ENCODE measurements at regions not wholly inside any gene's neighbourhood (a gene's known extent, or its start where the extent isn't known, plus 50 kb on each side); places are given as distances from the start of the nearest gene placed in this dataset.
"Not testable (repeated sequence)": the region's sequence is repeated elsewhere in the genome, so short reads cannot be mapped to it uniquely, and the experiment has no call there.

- peaks cover 0 to 24% (median 0%) of the 10 kb centered on the region in 4 donors for H3K27me3 ChIP-seq
- intact Hi-C loops (cut with DNase I) = no loop called here
- no peak for DNase-seq (ENCODE audit: extremely low spot score)
- H3K9me3 ChIP-seq = no peaks in the 10 kb centered on the region
- no peak for TF ChIP-seq CTCF (IDR thresholded peaks at IDR 0.05)
- no peak for TF ChIP-seq POLR2AphosphoS5 (IDR thresholded peaks at IDR 0.05)
- no peak for TF ChIP-seq EP300 (IDR thresholded peaks at IDR 0.05)
- no peak for TF ChIP-seq POLR2A (IDR thresholded peaks at IDR 0.05; ENCODE audit: low read depth)
- H3K4me3 ChIP-seq = no peak overlapping the region
- H3K4me1 ChIP-seq = no peaks in the 10 kb centered on the region
- 60% methylated on average over 4 of the region's 5 CpGs for WGBS
- no peaks in the 10 kb centered on the region for H3K36me3 ChIP-seq
- no peak overlapping the region for H3K27ac ChIP-seq (replicated peaks in 1 of 4)
Measured at GRCh38 chr1:10918531-10918930, 93.9 kb upstream of the TARDBP start.

GRCh38 chr1:10920063-10920626 is 92.3 kb upstream of the TARDBP start:
- no peak for DNase-seq (ENCODE audit: extremely low spot score)
- intact Hi-C loops (cut with DNase I) = no loop called here
- Histone ChIP-seq H3K36me3 (no peaks in the 10 kb centered on the region), H3K4me1 (no peaks in the 10 kb centered on the region), H3K27me3 (peaks cover 0 to 24% (median 0%) of the 10 kb centered on the region in 4 donors), H3K27ac (replicated peaks in 1 of 4) (no peak overlapping the region), H3K9me3 (no peaks in the 10 kb centered on the region), H3K4me3 (no peak overlapping the region)
- TF ChIP-seq POLR2AphosphoS5 (IDR thresholded peaks at IDR 0.05) (no peak), CTCF (IDR thresholded peaks at IDR 0.05) (no peak), EP300 (IDR thresholded peaks at IDR 0.05) (no peak), POLR2A (IDR thresholded peaks at IDR 0.05; ENCODE audit: low read depth) (no peak)
- WGBS = 88% methylated on average over 9 of the region's 9 CpGs

DNA sequence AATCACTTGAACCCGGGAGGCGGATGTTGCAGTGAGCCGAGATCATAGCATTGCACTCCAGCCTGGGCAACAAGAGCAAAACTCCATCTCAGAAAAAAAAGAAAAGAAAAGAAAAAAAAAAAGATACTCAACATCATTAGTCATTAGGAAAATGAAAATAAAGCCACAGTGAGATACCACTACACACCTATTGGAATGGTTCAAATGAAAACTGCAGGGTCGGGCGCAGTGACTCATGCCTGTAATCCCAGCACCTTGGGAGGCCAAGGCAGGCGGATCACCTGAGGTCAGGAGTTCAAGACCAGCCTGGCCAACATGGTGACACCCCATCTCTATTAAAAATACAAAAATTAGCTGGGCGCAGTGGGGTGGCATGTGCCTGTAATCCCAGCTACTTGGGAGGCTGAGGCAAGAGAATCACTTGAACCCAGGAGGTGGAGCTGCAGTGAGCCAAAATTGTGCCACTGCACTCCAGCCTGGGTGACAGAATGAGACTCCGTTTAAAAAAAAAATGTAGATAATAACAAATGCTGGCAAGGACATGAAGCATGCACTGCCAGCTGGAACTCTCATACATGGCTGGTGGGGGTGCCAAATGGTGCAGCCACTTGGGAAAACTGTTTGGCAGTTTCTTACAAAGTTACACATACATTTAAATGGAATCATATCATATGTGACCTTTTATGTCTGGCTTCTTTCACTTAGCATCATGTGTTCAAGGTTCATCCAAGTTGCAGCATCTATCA is 90.0 kb upstream of the TARDBP start:
- WGBS = 85% methylated on average over 8 of the region's 8 CpGs
- H3K4me3 ChIP-seq; H3K9me3 ChIP-seq; DNase-seq (ENCODE audit: extremely low spot score); H3K36me3 ChIP-seq; H3K27ac ChIP-seq (replicated peaks in 1 of 4); intact Hi-C loops (cut with DNase I); H3K4me1 ChIP-seq: not testable (repeated sequence)
- H3K27me3 ChIP-seq = peaks cover 0 to 12% (median 0%) of the 10 kb centered on the region in 4 donors

- no peak overlapping the region for H3K4me3 ChIP-seq
- no peak for TF ChIP-seq EP300 (IDR thresholded peaks at IDR 0.05)
- no peak for TF ChIP-seq CTCF (IDR thresholded peaks at IDR 0.05)
- TF ChIP-seq POLR2A (IDR thresholded peaks at IDR 0.05; ENCODE audit: low read depth) = no peak
- no peak for TF ChIP-seq POLR2AphosphoS5 (IDR thresholded peaks at IDR 0.05)
Measured at GRCh38 chr1:10924030-10924429, 88.4 kb upstream of the TARDBP start.

GRCh38 chr1:10928654-10929053 is 83.8 kb upstream of the TARDBP start:
- Histone ChIP-seq H3K4me3 (no peak overlapping the region), H3K36me3 (no peaks in the 10 kb centered on the region), H3K4me1 (no peaks in the 10 kb centered on the region), H3K27ac (replicated peaks in 1 of 4) (no peak overlapping the region), H3K27me3 (no peaks in the 10 kb centered on the region), H3K9me3 (peaks cover 0 to 10% (median 8%) of the 10 kb centered on the region in 4 donors)
- intact Hi-C loops (cut with DNase I) = no loop called here
- DNase-seq (ENCODE audit: extremely low spot score) = no peak
- TF ChIP-seq POLR2AphosphoS5 (IDR thresholded peaks at IDR 0.05) (no peak), POLR2A (IDR thresholded peaks at IDR 0.05; ENCODE audit: low read depth) (no peak), CTCF (IDR thresholded peaks at IDR 0.05) (no peak), EP300 (IDR thresholded peaks at IDR 0.05) (no peak)
- 100% methylated on average over 3 of the region's 4 CpGs for WGBS

More at GRCh38 chr1:10924030-10924429, 88.4 kb upstream of the TARDBP start:
- Histone ChIP-seq H3K27me3 (peaks cover 0 to 9% (median 0%) of the 10 kb centered on the region in 4 donors), H3K36me3 (no peaks in the 10 kb centered on the region), H3K27ac (replicated peaks in 1 of 4) (no peak overlapping the region), H3K4me1 (no peaks in the 10 kb centered on the region), H3K9me3 (peaks cover 0 to 9% (median 7%) of the 10 kb centered on the region in 4 donors)
- DNase-seq (ENCODE audit: extremely low spot score) = no peak
- WGBS = 85% methylated on average over 4 of the region's 4 CpGs
- intact Hi-C loops (cut with DNase I) = no loop called here

Measured in esophagus muscularis mucosa (tissue), 4 donors.